ENCODE measurements at regions not wholly inside any gene's neighbourhood (a gene's known extent, or its start where the extent isn't known, plus 50 kb on each side); places are given as distances from the start of the nearest gene placed in this dataset.

DNA sequence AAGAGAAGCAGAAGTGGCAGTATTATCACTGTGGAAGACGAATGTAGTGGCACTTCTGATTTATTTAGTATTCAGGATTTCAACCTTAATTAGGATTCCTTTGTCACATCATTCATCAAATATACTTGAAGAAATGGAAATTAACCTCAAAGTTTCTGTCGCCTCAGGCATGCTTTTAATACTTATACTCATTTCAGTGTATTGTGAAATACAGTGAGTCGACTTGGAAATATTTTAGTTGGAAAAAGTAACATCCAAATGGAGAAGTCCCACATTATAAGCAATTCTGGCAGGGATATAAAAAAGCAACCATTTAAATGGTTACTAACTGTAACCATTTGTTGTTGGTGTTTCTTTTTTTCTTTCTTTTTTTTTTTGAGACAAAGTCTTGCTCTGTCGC is 648.8 kb downstream of the ARL4A start:
- no peak for TF ChIP-seq EZH2 (IDR thresholded peaks at IDR 0.05; ENCODE audit: borderline replicate concordance, low read depth, low read length, poor library complexity, severe bottlenecking)
- TF ChIP-seq, protein P1, sequence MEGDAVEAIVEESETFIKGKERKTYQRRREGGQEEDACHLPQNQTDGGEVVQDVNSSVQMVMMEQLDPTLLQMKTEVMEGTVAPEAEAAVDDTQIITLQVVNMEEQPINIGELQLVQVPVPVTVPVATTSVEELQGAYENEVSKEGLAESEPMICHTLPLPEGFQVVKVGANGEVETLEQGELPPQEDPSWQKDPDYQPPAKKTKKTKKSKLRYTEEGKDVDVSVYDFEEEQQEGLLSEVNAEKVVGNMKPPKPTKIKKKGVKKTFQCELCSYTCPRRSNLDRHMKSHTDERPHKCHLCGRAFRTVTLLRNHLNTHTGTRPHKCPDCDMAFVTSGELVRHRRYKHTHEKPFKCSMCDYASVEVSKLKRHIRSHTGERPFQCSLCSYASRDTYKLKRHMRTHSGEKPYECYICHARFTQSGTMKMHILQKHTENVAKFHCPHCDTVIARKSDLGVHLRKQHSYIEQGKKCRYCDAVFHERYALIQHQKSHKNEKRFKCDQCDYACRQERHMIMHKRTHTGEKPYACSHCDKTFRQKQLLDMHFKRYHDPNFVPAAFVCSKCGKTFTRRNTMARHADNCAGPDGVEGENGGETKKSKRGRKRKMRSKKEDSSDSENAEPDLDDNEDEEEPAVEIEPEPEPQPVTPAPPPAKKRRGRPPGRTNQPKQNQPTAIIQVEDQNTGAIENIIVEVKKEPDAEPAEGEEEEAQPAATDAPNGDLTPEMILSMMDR (conservative IDR thresholded peaks at IDR 0.05; ENCODE audit: low read depth, low read length): no peak
- no peaks in the 10 kb centered on the region for H3K36me3 ChIP-seq (ENCODE audit: insufficient read depth, low read length, poor library complexity, severe bottlenecking)
- peaks cover 7% of the 10 kb centered on the region for H3K27me3 ChIP-seq (replicated peaks; ENCODE audit: insufficient read depth, low read depth, low read length, poor library complexity)
- no peak overlapping the region for H3K27ac ChIP-seq (ENCODE audit: low read depth, low read length, poor library complexity, severe bottlenecking)
- ChIA-PET CTCF (no interaction called here), POLR2A (ENCODE audit: low non-redundant PET) (no interaction called here)
- no peak for DNase-seq (ENCODE audit: low spot score)
- intact Hi-C loops (cut with micrococcal nuclease; ENCODE audit: unreplicated experiment): no loop called here
- H3K9me3 ChIP-seq (ENCODE audit: low read depth, low read length, poor library complexity, severe bottlenecking): no peaks in the 10 kb centered on the region
- H3K4me3 ChIP-seq (ENCODE audit: low read depth, low read length, poor library complexity, severe bottlenecking): no peak overlapping the region
- H3K4me1 ChIP-seq (ENCODE audit: insufficient read depth, low read length, poor library complexity, severe bottlenecking): no peaks in the 10 kb centered on the region
- BruUV-seq (replicated peaks): no TSS peak

DNA sequence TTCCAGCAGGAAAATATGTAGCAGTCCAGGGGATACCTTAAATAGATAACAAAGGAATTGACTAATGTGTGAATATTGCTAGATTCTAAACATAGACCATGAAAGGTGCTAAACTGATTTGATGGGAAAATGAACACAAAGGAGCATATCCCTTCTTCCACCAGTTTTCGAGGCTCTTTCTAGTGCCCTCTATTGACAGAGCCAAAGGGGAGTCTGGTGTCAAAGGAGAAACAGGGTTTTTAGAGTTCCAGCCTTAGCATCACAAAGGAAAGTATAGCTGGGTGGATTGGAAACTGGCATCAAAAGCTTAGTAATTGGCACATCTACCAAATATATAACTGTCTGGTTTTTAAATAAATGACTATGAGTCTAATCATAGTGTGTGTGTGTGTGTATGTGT is 636.8 kb downstream of the ETV1 start:
- BruUV-seq (replicated peaks): no TSS peak
- intact Hi-C loops (cut with micrococcal nuclease; ENCODE audit: unreplicated experiment): no loop called here
- DNase-seq (ENCODE audit: low spot score): no peak
- ChIA-PET CTCF (no interaction called here), POLR2A (ENCODE audit: low non-redundant PET) (no interaction called here)
- H3K4me1 ChIP-seq (ENCODE audit: insufficient read depth, low read length, poor library complexity, severe bottlenecking): no peaks in the 10 kb centered on the region
- H3K4me3 ChIP-seq (ENCODE audit: low read depth, low read length, poor library complexity, severe bottlenecking): no peak overlapping the region
- H3K27me3 ChIP-seq (replicated peaks; ENCODE audit: insufficient read depth, low read depth, low read length, poor library complexity): no peaks in the 10 kb centered on the region
- no peaks in the 10 kb centered on the region for H3K9me3 ChIP-seq (ENCODE audit: low read depth, low read length, poor library complexity, severe bottlenecking)
- H3K27ac ChIP-seq (ENCODE audit: low read depth, low read length, poor library complexity, severe bottlenecking): no peak overlapping the region
- TF ChIP-seq EZH2 (IDR thresholded peaks at IDR 0.05; ENCODE audit: borderline replicate concordance, low read depth, low read length, poor library complexity, severe bottlenecking): no peak
- TF ChIP-seq, protein P1 (conservative IDR thresholded peaks at IDR 0.05; ENCODE audit: low read depth, low read length): no peak
- no peaks in the 10 kb centered on the region for H3K36me3 ChIP-seq (ENCODE audit: insufficient read depth, low read length, poor library complexity, severe bottlenecking)

DNA sequence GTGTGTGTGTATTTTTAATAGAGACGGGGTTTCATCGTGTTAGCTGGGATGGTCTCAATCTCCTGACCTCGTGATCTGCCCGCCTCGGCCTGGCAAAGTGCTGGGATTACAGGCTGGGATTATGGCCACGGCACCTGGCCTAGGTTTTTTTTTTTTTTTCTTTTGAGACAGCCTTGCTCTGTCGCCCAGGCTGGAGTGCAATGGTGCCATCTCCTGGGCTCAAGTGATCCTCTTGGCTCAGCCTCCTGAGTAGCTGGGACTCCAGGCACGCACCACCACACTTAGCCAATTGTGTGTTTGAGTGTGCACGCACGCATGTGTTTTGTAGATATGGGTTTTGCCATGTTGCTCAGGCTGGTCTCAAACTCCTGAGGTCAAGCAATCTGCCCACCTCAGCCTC is 629.8 kb downstream of the ETV1 start:
- POLR2A ChIA-PET (ENCODE audit: low non-redundant PET): no interaction called here
- H3K36me3 ChIP-seq (ENCODE audit: insufficient read depth, low read length, poor library complexity, severe bottlenecking): no peaks in the 10 kb centered on the region

More for the DNA sequence above, 629.8 kb downstream of the ETV1 start:
- BruUV-seq (replicated peaks): no TSS peak
- Histone ChIP-seq H3K27ac (ENCODE audit: low read depth, low read length, poor library complexity, severe bottlenecking) (no peak overlapping the region), H3K4me3 (ENCODE audit: low read depth, low read length, poor library complexity, severe bottlenecking) (no peak overlapping the region), H3K27me3 (replicated peaks; ENCODE audit: insufficient read depth, low read depth, low read length, poor library complexity) (no peaks in the 10 kb centered on the region), H3K4me1 (ENCODE audit: insufficient read depth, low read length, poor library complexity, severe bottlenecking) (no peaks in the 10 kb centered on the region), H3K9me3 (ENCODE audit: low read depth, low read length, poor library complexity, severe bottlenecking) (no peaks in the 10 kb centered on the region)
- intact Hi-C loops (cut with micrococcal nuclease; ENCODE audit: unreplicated experiment): no loop called here
- no peak for DNase-seq (ENCODE audit: low spot score)
- CTCF ChIA-PET: no interaction called here
- no peak for TF ChIP-seq EZH2 (IDR thresholded peaks at IDR 0.05; ENCODE audit: borderline replicate concordance, low read depth, low read length, poor library complexity, severe bottlenecking)
- TF ChIP-seq, protein P1 (conservative IDR thresholded peaks at IDR 0.05; ENCODE audit: low read depth, low read length): no peak
